22Rv1 (cell line): ENCODE measurements at regions not wholly inside any gene's neighbourhood (a gene's known extent, or its start where the extent isn't known, plus 50 kb on each side); places are given as distances from the start of the nearest gene placed in this dataset.

Experiments used
- H3K27ac ChIP-seq: fragments of 450-650 bp; 2 replicates; pipeline ENCODE4 v1.5.1; 2017
- CTCF ChIP-seq: fragments of 450-650 bp; IDR thresholded peaks from 2 replicates; pipeline ENCODE4 v1.5.1; 2017; ENCODE audit warnings: mild to moderate bottlenecking
- ZFX ChIP-seq: fragments of 450-650 bp; IDR thresholded peaks from 2 replicates; pipeline ENCODE4 v1.6.1; 2017; ENCODE audit warnings: antibody characterized with exemption, borderline replicate concordance

- no peak overlapping the region for H3K27ac ChIP-seq
- no peak for TF ChIP-seq ZFX
- no peak for TF ChIP-seq CTCF
Measured at GRCh38 chr14:71698673-71699072, 233.6 kb upstream of the RGS6 start.

DNA sequence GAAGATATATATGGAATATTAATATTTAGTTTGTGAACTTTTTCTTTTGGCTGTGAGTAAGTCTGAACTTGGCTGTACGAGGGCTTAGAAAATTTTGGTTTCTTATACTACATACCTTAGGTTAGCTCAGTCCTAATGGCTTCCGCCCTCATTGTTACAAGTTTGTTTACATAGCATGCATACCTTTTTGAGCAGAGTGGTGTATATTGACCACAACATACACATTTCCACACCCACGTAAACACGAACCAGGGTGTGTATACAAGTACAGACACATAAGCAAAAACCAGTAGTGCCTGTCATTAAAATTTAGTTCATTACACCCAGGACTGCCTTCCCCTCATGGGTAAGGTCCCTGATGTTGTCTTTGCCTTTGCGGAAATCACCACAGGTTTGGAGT, 230.2 kb upstream of the RGS6 start:
- TF ChIP-seq CTCF, result no peak
- no peak for TF ChIP-seq ZFX
- H3K27ac ChIP-seq, result no peak overlapping the region

- TF ChIP-seq ZFX (no peak), CTCF (no peak)
Measured at GRCh38 chr14:71702786-71703185, 229.4 kb upstream of the RGS6 start.

GRCh38 chr14:71703477-71703876, 228.8 kb upstream of the RGS6 start:
- no peak overlapping the region for H3K27ac ChIP-seq
- TF ChIP-seq CTCF, result no peak
- TF ChIP-seq ZFX, result no peak

More at GRCh38 chr14:71702786-71703185, 229.4 kb upstream of the RGS6 start:
- H3K27ac ChIP-seq, result no peak overlapping the region

- no peak overlapping the region for H3K27ac ChIP-seq
- TF ChIP-seq CTCF, result no peak
- TF ChIP-seq ZFX, result no peak
Measured at GRCh38 chr14:71704210-71704609, 228.0 kb upstream of the RGS6 start.

DNA sequence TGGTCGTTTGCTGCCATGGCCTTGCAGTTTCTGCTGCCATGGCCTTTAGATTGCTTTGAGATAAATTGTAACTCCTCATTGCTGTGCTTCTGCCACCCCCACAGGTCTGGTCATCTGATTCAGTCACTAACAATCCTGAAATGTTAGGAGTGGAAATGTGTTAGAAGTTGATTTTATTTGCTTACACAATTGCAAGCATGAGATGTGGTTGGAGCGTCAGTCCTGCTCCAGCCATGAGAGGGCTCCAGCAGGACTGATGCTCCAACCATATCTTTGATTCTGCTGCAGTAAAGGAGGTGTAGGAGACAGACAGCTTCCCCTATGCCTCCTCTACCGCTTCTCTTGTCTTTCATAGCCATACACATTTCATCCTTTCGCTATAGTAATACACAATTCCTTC, 226.8 kb upstream of the RGS6 start:
- TF ChIP-seq CTCF (no peak), ZFX (no peak)
- H3K27ac ChIP-seq, result no peak overlapping the region

GRCh38 chr14:71709076-71709475, 223.2 kb upstream of the RGS6 start:
- H3K27ac ChIP-seq, result no peak overlapping the region
- TF ChIP-seq ZFX (no peak), CTCF (no peak)
